MM.1S (cell line): ENCODE measurements at regions not wholly inside any gene's neighbourhood (a gene's known extent, or its start where the extent isn't known, plus 50 kb on each side); places are given as distances from the start of the nearest gene placed in this dataset.

ENCODE experiments used
- DNase-seq: peaks from one replicate; pipeline ENCODE4 v3.0.0-alpha.2; 2015
- H2AFZ ChIP-seq: fragments of 300-600 bp; sonication (generic); 2 replicates; pipeline ENCODE4 v1.6.0; 2016; ENCODE audit warnings: antibody characterized with exemption, low read length
- H3F3A ChIP-seq: fragments of 300-600 bp; sonication (generic); 2 replicates; pipeline ENCODE4 v1.6.1; 2016; ENCODE audit warnings: mild to moderate bottlenecking, antibody characterized with exemption, low read length, moderate library complexity, mixed read lengths; ENCODE audit not compliant: insufficient read depth
- H3K27ac ChIP-seq: fragments of 300-600 bp; sonication (generic); 2 replicates; pipeline ENCODE4 v1.5.1; 2016; ENCODE audit warnings: mild to moderate bottlenecking, low read length
- H3K27me3 ChIP-seq: fragments of 300-600 bp; sonication (generic); replicated peaks from 2 replicates; pipeline ENCODE4 v1.6.0; 2016; ENCODE audit warnings: low read length; ENCODE audit not compliant: insufficient read depth
- H3K36me3 ChIP-seq: fragments of 300-600 bp; sonication (generic); replicated peaks from 2 replicates; pipeline ENCODE4 v1.6.1; 2016; ENCODE audit warnings: mild to moderate bottlenecking, low read length, mixed read lengths; ENCODE audit not compliant: insufficient read depth
- H3K4me1 ChIP-seq: fragments of 300-600 bp; sonication (generic); 2 replicates; pipeline ENCODE4 v1.6.1; 2016; ENCODE audit warnings: low read length, mixed read lengths
- H3K4me2 ChIP-seq: fragments of 300-600 bp; sonication (generic); 2 replicates; pipeline ENCODE4 v1.6.0; 2016; ENCODE audit warnings: low read depth, low read length
- H3K4me3 ChIP-seq: fragments of 300-600 bp; sonication (generic); 2 replicates; pipeline ENCODE4 v1.5.1; 2016; ENCODE audit warnings: low read length, mixed read lengths
- H3K79me2 ChIP-seq: fragments of 300-600 bp; sonication (generic); 2 replicates; pipeline ENCODE4 v1.6.1; 2016; ENCODE audit warnings: mixed run types, low read length, mixed read lengths
- H3K9ac ChIP-seq: fragments of 300-600 bp; sonication (generic); 2 replicates; pipeline ENCODE4 v1.6.1; 2016; ENCODE audit warnings: low read length, mixed read lengths
- H3K9me2 ChIP-seq: fragments of 300-600 bp; sonication (generic); replicated peaks from 2 replicates; pipeline ENCODE4 v1.6.1; 2016; ENCODE audit warnings: mild to moderate bottlenecking, low read length, mixed read lengths; ENCODE audit not compliant: insufficient read depth
- H3K9me3 ChIP-seq: fragments of 300-600 bp; sonication (generic); replicated peaks from 2 replicates; pipeline ENCODE4 v1.6.1; 2016; ENCODE audit warnings: mild to moderate bottlenecking, low read length, mixed read lengths; ENCODE audit not compliant: insufficient read depth
- H4K20me1 ChIP-seq: fragments of 300-600 bp; sonication (generic); 2 replicates; pipeline ENCODE4 v1.6.1; 2016; ENCODE audit warnings: mild to moderate bottlenecking, low read length, moderate library complexity, mixed read lengths; ENCODE audit not compliant: insufficient read depth
- EZH2 ChIP-seq: fragments of 300-600 bp; sonication (generic); optimal IDR thresholded peaks from 2 replicates; pipeline ENCODE3; 2017; ENCODE audit warnings: low read depth, mild to moderate bottlenecking, antibody characterized with exemption, low read length, mixed read lengths
- EZH2phosphoT487 ChIP-seq: fragments of 300-600 bp; sonication (generic); IDR thresholded peaks from 2 replicates; pipeline ENCODE4 v1.6.1; 2018; ENCODE audit warnings: antibody characterized with exemption, low read length
- TF ChIP-seq, protein P1 (sequence below): fragments of 300-600 bp; sonication (generic); IDR thresholded peaks from 2 replicates; pipeline ENCODE4 v1.5.1; 2016; ENCODE audit warnings: antibody characterized with exemption, low read length, mixed read lengths

DNA sequence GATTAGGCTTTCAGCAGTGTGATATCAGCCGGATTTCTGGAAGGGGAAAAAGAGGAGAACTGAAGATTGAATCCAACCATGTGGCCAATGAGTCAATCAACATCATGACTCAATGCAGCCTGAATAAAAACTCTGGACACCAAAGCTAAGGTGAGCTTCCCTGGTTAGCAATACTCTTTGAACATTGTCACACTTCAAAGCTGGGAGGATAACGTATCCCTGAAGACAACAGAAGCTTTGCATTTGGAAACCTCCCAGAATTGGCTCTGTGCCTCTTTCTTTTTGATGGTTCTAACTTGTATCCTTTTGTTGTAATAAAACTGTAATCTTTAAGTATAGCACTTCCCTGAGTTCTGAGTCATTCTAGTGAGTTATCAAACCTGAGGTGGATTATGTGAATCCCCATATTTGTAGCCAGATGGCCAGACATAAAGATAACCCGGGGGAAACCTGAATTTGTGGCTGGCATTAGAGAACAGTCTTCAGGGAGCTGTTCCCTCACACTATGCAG is 284.4 kb downstream of the IPMK start:
- H3K9me2 ChIP-seq, result no peaks in the 10 kb centered on the region
- no peaks in the 10 kb centered on the region for H4K20me1 ChIP-seq
- no peak overlapping the region for H3K4me2 ChIP-seq
- no peaks in the 10 kb centered on the region for H3K4me1 ChIP-seq
- H3K9me3 ChIP-seq, result no peaks in the 10 kb centered on the region
- TF ChIP-seq EZH2, result no peak
- TF ChIP-seq EZH2phosphoT487, result no peak
- TF ChIP-seq, protein P1, sequence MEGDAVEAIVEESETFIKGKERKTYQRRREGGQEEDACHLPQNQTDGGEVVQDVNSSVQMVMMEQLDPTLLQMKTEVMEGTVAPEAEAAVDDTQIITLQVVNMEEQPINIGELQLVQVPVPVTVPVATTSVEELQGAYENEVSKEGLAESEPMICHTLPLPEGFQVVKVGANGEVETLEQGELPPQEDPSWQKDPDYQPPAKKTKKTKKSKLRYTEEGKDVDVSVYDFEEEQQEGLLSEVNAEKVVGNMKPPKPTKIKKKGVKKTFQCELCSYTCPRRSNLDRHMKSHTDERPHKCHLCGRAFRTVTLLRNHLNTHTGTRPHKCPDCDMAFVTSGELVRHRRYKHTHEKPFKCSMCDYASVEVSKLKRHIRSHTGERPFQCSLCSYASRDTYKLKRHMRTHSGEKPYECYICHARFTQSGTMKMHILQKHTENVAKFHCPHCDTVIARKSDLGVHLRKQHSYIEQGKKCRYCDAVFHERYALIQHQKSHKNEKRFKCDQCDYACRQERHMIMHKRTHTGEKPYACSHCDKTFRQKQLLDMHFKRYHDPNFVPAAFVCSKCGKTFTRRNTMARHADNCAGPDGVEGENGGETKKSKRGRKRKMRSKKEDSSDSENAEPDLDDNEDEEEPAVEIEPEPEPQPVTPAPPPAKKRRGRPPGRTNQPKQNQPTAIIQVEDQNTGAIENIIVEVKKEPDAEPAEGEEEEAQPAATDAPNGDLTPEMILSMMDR, result no peak
- H3K4me3 ChIP-seq, result no peak overlapping the region
- no peaks in the 10 kb centered on the region for H3K36me3 ChIP-seq
- H3K9ac ChIP-seq, result no peak overlapping the region
- H3K27me3 ChIP-seq, result no peaks in the 10 kb centered on the region
- H3K79me2 ChIP-seq, result no peaks in the 10 kb centered on the region
- no peak overlapping the region for H3K27ac ChIP-seq
- no peak for DNase-seq
- H2AFZ ChIP-seq, result no peak overlapping the region
- H3F3A ChIP-seq, result no peaks in the 10 kb centered on the region

DNA sequence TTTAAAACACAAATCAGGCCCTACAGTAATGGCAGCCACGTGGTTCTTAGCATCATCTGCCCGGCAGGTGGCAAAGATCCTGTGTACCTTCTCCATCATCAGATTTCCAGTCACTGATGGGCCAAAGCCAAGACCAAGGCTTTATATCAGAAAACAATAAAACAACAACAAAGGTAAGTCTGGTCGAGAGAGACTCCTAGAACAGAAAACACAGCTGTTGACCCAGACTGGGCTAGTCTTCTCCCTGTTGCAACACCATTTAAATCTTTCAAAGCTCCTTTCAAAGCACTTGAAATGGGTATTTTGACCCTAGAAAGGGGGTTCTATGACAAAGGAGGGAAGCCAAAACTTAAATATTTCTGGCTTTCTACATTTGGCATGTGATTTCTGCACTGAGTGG is 285.6 kb downstream of the IPMK start:
- Histone ChIP-seq H3K4me1 (no peaks in the 10 kb centered on the region), H3K36me3 (no peaks in the 10 kb centered on the region), H3K9ac (no peak overlapping the region), H3K9me3 (no peaks in the 10 kb centered on the region), H2AFZ (no peak overlapping the region), H3K4me3 (no peak overlapping the region), H4K20me1 (no peaks in the 10 kb centered on the region), H3K4me2 (no peak overlapping the region), H3F3A (no peaks in the 10 kb centered on the region), H3K79me2 (no peaks in the 10 kb centered on the region), H3K9me2 (no peaks in the 10 kb centered on the region), H3K27me3 (no peaks in the 10 kb centered on the region), H3K27ac (no peak overlapping the region)
- no peak for TF ChIP-seq EZH2phosphoT487
- TF ChIP-seq EZH2, result no peak
- no peak for DNase-seq

DNA sequence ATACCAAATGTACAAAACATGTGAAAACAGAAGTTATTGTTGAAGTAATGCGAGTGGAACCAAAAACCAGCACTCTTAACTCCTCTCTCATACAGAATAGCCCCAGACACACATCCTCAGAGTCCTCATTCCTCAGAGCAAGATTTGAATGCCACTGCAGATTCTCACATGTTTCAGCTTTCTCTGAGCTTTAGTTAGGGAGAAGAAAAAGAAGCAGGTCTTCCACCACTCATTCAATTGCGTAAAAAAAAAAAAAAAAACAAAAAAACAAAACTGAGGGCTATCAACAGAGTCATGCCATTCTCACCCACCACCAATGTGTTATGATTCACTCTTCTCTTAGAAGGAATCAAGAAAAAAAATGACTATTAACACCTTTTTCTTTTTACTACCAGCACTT is 287.7 kb downstream of the IPMK start:
- Histone ChIP-seq H4K20me1 (no peaks in the 10 kb centered on the region), H3K4me1 (no peaks in the 10 kb centered on the region), H3F3A (no peaks in the 10 kb centered on the region), H3K9me2 (no peaks in the 10 kb centered on the region), H3K4me2 (no peak overlapping the region), H3K9me3 (no peaks in the 10 kb centered on the region), H3K27me3 (no peaks in the 10 kb centered on the region), H2AFZ (no peak overlapping the region), H3K79me2 (no peaks in the 10 kb centered on the region), H3K36me3 (no peaks in the 10 kb centered on the region), H3K27ac (no peak overlapping the region), H3K9ac (no peak overlapping the region), H3K4me3 (no peak overlapping the region)
- no peak for DNase-seq
- TF ChIP-seq EZH2 (no peak), EZH2phosphoT487 (no peak)

DNA sequence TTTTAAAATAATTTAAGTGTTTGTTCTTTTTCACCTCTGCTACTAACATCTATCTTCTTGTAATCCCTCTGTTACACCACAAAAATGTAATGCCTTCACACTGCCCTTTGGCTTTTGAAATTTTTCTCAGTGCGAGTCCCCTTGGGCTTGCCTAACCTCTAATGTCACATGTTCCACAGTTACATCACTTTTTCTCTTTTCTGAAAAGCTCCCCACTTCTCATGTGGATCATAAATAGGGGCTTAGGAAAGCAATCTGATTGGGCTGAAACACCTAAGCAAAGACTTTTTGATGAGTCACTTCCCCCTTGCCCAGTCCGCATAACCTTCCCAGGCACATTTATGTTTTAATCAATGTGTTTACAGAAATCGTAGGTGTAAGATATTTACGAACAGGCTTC is 288.2 kb downstream of the IPMK start:
- H3K27ac ChIP-seq, result no peak overlapping the region

More for the DNA sequence above, 288.2 kb downstream of the IPMK start:
- TF ChIP-seq, protein P1, result no peak
- TF ChIP-seq EZH2phosphoT487 (no peak), EZH2 (no peak)
- Histone ChIP-seq H3F3A (no peaks in the 10 kb centered on the region), H3K4me2 (no peak overlapping the region), H4K20me1 (no peaks in the 10 kb centered on the region), H3K9ac (no peak overlapping the region), H3K36me3 (no peaks in the 10 kb centered on the region), H3K9me2 (no peaks in the 10 kb centered on the region), H3K4me1 (no peaks in the 10 kb centered on the region), H3K79me2 (no peaks in the 10 kb centered on the region), H3K27me3 (no peaks in the 10 kb centered on the region), H3K4me3 (no peak overlapping the region), H3K9me3 (no peaks in the 10 kb centered on the region), H2AFZ (no peak overlapping the region)
- no peak for DNase-seq
